HL-60 (cell line): ENCODE measurements at regions not wholly inside any gene's neighbourhood (a gene's known extent, or its start where the extent isn't known, plus 50 kb on each side); places are given as distances from the start of the nearest gene placed in this dataset.

ENCODE experiments used
- DNase-seq, 2 experiments: peaks; one replicate each; pipeline ENCODE4 v3.0.0-alpha.2; 2010 to 2020; ENCODE audit warnings: low read depth in 1 of 2, low spot score in 1 of 2
- H3K27ac ChIP-seq: fragments of 250-450 bp; sonication (Bioruptor Pico); replicated peaks from 2 replicates; pipeline ENCODE4 v1.5.1; 2020; ENCODE audit warnings: mild to moderate bottlenecking, moderate library complexity
- H3K27me3 ChIP-seq: fragments of 250-450 bp; sonication (Bioruptor Pico); 2 replicates; pipeline ENCODE4 v1.5.1; 2021; ENCODE audit warnings: mild to moderate bottlenecking, moderate library complexity; ENCODE audit not compliant: insufficient read depth, poor library complexity, severe bottlenecking
- H3K4me3 ChIP-seq: replicated peaks from 2 replicates; pipeline ENCODE4 v1.5.1; 2011; ENCODE audit warnings: mild to moderate bottlenecking, control low read depth, low read length; ENCODE audit not compliant: insufficient read depth
- CTCF ChIP-seq: IDR thresholded peaks from one replicate; pipeline ENCODE4 v1.5.1; 2011; ENCODE audit warnings: low read length, control low read depth, inconsistent platforms; ENCODE audit not compliant: insufficient read depth
- GABPA ChIP-seq: IDR thresholded peaks from 2 replicates; pipeline ENCODE4 v1.6.1; 2012; ENCODE audit warnings: low read depth
- POLR2AphosphoS5 ChIP-seq: IDR thresholded peaks from 2 replicates; pipeline ENCODE4 v1.6.1; 2012; ENCODE audit warnings: low read depth
- SPI1 ChIP-seq: IDR thresholded peaks from 2 replicates; pipeline ENCODE4 v1.6.1; 2012; ENCODE audit warnings: low read depth, mild to moderate bottlenecking, borderline replicate concordance
- TF ChIP-seq, protein P1 (sequence below): IDR thresholded peaks from 2 replicates; pipeline ENCODE4 v1.6.1; 2012; ENCODE audit warnings: low read depth; ENCODE audit not compliant: insufficient replicate concordance

DNA sequence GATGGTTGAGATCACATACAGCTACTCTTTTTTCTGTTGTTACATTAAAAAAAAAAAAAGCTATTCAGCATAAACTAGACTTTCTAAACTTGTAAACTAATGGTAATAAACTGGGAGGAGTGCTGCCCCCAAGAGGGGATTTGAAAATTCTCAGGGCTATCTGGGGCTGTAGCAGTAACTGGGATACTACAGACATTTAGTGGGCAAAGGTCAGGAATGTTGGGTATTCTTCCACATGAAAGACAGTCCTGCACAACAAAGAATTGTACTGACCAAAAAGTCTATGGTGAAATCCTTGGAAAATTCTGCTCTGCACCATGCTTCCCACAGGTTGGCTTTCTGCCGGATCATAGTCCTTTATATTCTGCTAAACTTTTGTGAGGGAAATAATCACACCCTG, 232.6 kb upstream of the BOD1L1 start:
- H3K27me3 ChIP-seq: no peaks in the 10 kb centered on the region
- no peak overlapping the region for H3K27ac ChIP-seq
- H3K4me3 ChIP-seq: no peak overlapping the region
- TF ChIP-seq GABPA (no peak), POLR2AphosphoS5 (no peak)
- no peak for DNase-seq

DNA sequence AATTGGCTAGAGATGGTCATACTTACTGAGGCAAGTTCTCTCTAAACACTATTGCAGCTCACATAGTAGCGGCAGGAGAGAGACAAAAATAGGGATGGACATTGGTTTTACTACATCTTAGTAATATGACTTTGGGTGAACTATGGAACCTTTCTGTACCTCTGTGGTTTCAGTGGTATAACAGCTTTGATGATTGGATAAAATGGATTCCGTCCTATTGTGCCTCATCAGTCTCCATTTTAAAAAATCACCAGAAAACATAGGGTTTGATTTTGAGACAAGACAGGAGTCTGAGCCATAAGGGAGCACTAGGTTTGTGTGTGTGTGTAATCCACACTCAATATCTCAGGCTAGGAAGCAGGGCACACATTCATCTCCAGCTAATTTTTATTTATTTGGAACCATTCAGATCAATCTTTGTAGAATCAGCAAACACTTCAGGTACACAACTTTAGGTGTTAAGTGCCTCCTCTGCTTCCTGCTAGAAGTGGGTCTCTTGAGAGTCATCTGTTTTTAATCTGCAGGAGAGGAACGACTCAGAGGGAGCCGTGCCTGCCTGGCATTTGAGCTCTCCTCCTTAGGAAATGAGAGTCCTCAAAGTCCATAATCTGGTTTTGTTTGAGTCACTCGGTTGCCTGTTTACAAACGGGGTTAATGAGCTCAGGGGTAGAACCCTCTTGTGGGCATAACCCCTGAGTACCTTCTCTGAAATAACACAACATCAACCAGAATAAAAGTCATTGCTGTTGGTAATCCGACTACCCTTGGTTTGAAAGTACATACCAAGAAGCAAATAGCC, 238.5 kb upstream of the BOD1L1 start:
- Histone ChIP-seq H3K27me3 (no peaks in the 10 kb centered on the region), H3K27ac (no peak overlapping the region), H3K4me3 (no peak overlapping the region)
- DNase-seq: no peak
- TF ChIP-seq POLR2AphosphoS5 (no peak), GABPA (no peak), SPI1 (no peak), CTCF (no peak)
- TF ChIP-seq, protein P1, sequence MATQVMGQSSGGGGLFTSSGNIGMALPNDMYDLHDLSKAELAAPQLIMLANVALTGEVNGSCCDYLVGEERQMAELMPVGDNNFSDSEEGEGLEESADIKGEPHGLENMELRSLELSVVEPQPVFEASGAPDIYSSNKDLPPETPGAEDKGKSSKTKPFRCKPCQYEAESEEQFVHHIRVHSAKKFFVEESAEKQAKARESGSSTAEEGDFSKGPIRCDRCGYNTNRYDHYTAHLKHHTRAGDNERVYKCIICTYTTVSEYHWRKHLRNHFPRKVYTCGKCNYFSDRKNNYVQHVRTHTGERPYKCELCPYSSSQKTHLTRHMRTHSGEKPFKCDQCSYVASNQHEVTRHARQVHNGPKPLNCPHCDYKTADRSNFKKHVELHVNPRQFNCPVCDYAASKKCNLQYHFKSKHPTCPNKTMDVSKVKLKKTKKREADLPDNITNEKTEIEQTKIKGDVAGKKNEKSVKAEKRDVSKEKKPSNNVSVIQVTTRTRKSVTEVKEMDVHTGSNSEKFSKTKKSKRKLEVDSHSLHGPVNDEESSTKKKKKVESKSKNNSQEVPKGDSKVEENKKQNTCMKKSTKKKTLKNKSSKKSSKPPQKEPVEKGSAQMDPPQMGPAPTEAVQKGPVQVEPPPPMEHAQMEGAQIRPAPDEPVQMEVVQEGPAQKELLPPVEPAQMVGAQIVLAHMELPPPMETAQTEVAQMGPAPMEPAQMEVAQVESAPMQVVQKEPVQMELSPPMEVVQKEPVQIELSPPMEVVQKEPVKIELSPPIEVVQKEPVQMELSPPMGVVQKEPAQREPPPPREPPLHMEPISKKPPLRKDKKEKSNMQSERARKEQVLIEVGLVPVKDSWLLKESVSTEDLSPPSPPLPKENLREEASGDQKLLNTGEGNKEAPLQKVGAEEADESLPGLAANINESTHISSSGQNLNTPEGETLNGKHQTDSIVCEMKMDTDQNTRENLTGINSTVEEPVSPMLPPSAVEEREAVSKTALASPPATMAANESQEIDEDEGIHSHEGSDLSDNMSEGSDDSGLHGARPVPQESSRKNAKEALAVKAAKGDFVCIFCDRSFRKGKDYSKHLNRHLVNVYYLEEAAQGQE: no peak

DNA sequence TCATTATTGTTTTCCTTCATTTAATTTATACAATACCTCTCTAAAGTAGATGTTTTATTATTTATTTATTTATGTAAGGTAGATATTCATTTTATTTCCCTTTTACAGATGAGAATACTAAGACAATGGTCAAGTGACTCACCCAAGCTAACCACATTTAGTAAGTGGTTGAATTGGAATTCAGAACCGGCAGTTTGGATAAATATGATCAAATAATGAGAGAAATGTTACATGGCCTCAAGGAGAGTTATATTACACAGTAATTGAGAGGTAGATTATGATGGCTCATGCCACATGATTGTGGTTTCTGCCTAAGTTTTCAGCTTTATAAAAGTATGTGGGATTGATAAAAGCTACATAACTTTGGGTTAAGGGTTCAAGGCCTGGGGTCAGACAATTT, 239.4 kb upstream of the BOD1L1 start:
- TF ChIP-seq, protein P1: no peak
- TF ChIP-seq GABPA (no peak), POLR2AphosphoS5 (no peak)
- H3K27ac ChIP-seq: no peak overlapping the region
- H3K4me3 ChIP-seq: no peak overlapping the region
- H3K27me3 ChIP-seq: no peaks in the 10 kb centered on the region
- no peak for DNase-seq

GRCh38 chr4:13872155-13872554, 244.6 kb upstream of the BOD1L1 start:
- H3K4me3 ChIP-seq: no peak overlapping the region
- TF ChIP-seq GABPA (no peak), CTCF (no peak), POLR2AphosphoS5 (no peak), SPI1 (no peak)
- TF ChIP-seq, protein P1: no peak
- no peak overlapping the region for H3K27ac ChIP-seq
- no peak for DNase-seq
- no peaks in the 10 kb centered on the region for H3K27me3 ChIP-seq
